H1 (cell line): ENCODE measurements at regions not wholly inside any gene's neighbourhood (a gene's known extent, or its start where the extent isn't known, plus 50 kb on each side); places are given as distances from the start of the nearest gene placed in this dataset.

Experiments used
- CTCF ChIA-PET: fragments of 300-600 bp; sonication (Branson Sonifier 250); formaldehyde crosslinking; loops from one replicate; lab custom pipeline; 2021; ENCODE audit not compliant: partially characterized antibody; lab: Charles Lee
- POLR2A ChIA-PET: fragments of 300-600 bp; sonication (Branson Sonifier 250); formaldehyde crosslinking; loops from one replicate; lab custom pipeline; 2021; ENCODE audit warnings: inconsistent platforms; ENCODE audit not compliant: partially characterized antibody; lab: Charles Lee
- DNase-seq, 2 experiments: peaks; one replicate each; pipeline versions ENCODE4 v3.0.0 to v3.0.0-alpha.2; 2010 to 2022; ENCODE audit warnings: low spot score in 2 of 2, low read depth in 1 of 2, mixed read lengths in 1 of 2
- FAIRE-seq: peaks from 2 replicates; lab custom pipeline; 2011; peaks lifted over from hg19 to GRCh38; lab: Jason Lieb, UNC
- H2AFZ ChIP-seq: 2 replicates; pipeline ENCODE4 v1.8.1; 2012; ENCODE audit warnings: low read length, inconsistent platforms
- H2AK5ac ChIP-seq: 2 replicates; pipeline ENCODE4 v1.6.1; 2013; ENCODE audit warnings: low read depth, low read length
- H2BK120ac ChIP-seq: replicated peaks from 2 replicates; pipeline ENCODE3; 2013; ENCODE audit warnings: low read depth, low read length, inconsistent platforms
- H2BK12ac ChIP-seq: 2 replicates; pipeline ENCODE4 v1.6.1; 2013; ENCODE audit warnings: low read depth, low read length
- H2BK15ac ChIP-seq: 2 replicates; pipeline ENCODE4 v1.6.1; 2013; ENCODE audit warnings: low read length
- H2BK20ac ChIP-seq: 2 replicates; pipeline ENCODE4 v1.6.1; 2013; ENCODE audit warnings: low read length
- H2BK5ac ChIP-seq: 2 replicates; pipeline ENCODE4 v1.6.1; 2013; ENCODE audit warnings: low read depth, low read length
- H3K14ac ChIP-seq: 2 replicates; pipeline ENCODE4 v1.6.1; 2013; ENCODE audit warnings: inconsistent platforms; ENCODE audit not compliant: insufficient read length
- H3K18ac ChIP-seq: 2 replicates; pipeline ENCODE4 v1.6.1; 2013; ENCODE audit warnings: low read length; ENCODE audit errors: extremely low read depth
- H3K23ac ChIP-seq: 2 replicates; pipeline ENCODE4 v1.6.1; 2013; ENCODE audit warnings: inconsistent platforms; ENCODE audit not compliant: insufficient read length
- H3K23me2 ChIP-seq: 2 replicates; pipeline ENCODE4 v1.6.1; 2013; ENCODE audit warnings: low read depth, low read length
- H3K27ac ChIP-seq: 2 replicates; pipeline ENCODE4 v1.6.1; 2011; ENCODE audit warnings: low read depth, low read length, inconsistent platforms
- H3K27me3 ChIP-seq, 4 experiments: replicated peaks in 1 of 4; 1 replicate in 1 of 4; 2 replicates in 3 of 4; pipeline versions ENCODE4 v1.6.1 to v1.8.1; 2011 to 2013; ENCODE audit warnings: low read length in 3 of 4, mild to moderate bottlenecking in 3 of 4, inconsistent platforms in 2 of 4, mixed read lengths in 2 of 4, moderate library complexity in 1 of 4; ENCODE audit not compliant: control insufficient read depth in 3 of 4, insufficient read depth in 3 of 4; ENCODE audit errors: extremely low read depth in 1 of 4
- H3K36me3 ChIP-seq, 4 experiments: 2 replicates each; pipeline versions ENCODE4 v1.6.1 to v1.8.1; 2011 to 2013; ENCODE audit warnings: mild to moderate bottlenecking in 4 of 4, low read length in 3 of 4, moderate library complexity in 2 of 4, control low read depth in 1 of 4, inconsistent platforms in 1 of 4; ENCODE audit not compliant: insufficient read depth in 4 of 4, control insufficient read depth in 2 of 4
- H3K4ac ChIP-seq: replicated peaks from 2 replicates; pipeline ENCODE3; 2013; ENCODE audit warnings: low read length, low read depth, mixed read lengths, inconsistent platforms; ENCODE audit not compliant: insufficient read length
- H3K4me1 ChIP-seq, 4 experiments: replicated peaks in 1 of 4; 1 replicate in 1 of 4; 2 replicates in 3 of 4; pipeline versions ENCODE4 v1.6.1 to v1.8.1; 2011 to 2013; ENCODE audit warnings: low read length in 3 of 4, inconsistent platforms in 2 of 4, mixed read lengths in 1 of 4; ENCODE audit not compliant: insufficient read depth in 4 of 4, control insufficient read depth in 3 of 4
- H3K4me2 ChIP-seq, 2 experiments: 2 replicates each; pipeline versions ENCODE4 v1.6.1 to v1.8.1; 2011 to 2013; ENCODE audit warnings: low read depth in 2 of 2, low read length in 2 of 2, control low read depth in 1 of 2, inconsistent platforms in 1 of 2, mild to moderate bottlenecking in 1 of 2; ENCODE audit not compliant: insufficient read depth in 1 of 2
- H3K4me3 ChIP-seq, 4 experiments: fragments of 200-600, 300-600 bp in 1 of 4; sonication (generic), shearing (Covaris generic), sonication (Bioruptor Twin) in 1 of 4; 2 replicates each; pipeline versions ENCODE4 v1.5.1 to v1.8.1; 2011 to 2016; ENCODE audit warnings: low read length in 4 of 4, low read depth in 3 of 4, control low read depth in 2 of 4, inconsistent platforms in 2 of 4, mild to moderate bottlenecking in 2 of 4, mixed read lengths in 1 of 4, moderate library complexity in 1 of 4; ENCODE audit not compliant: insufficient read depth in 2 of 4; ENCODE audit errors: extremely low read depth in 1 of 4
- H3K56ac ChIP-seq: replicated peaks from 2 replicates; pipeline ENCODE3; 2013; ENCODE audit warnings: low read depth, mild to moderate bottlenecking, mixed read lengths, low read length, inconsistent platforms; ENCODE audit not compliant: insufficient read length
- H3K79me1 ChIP-seq: 2 replicates; pipeline ENCODE4 v1.6.1; 2013; ENCODE audit warnings: low read depth, low read length, control low read depth
- H3K79me2 ChIP-seq, 2 experiments: 2 replicates each; pipeline versions ENCODE4 v1.6.1 to v1.8.1; 2012 to 2013; ENCODE audit warnings: low read length in 2 of 2, mild to moderate bottlenecking in 2 of 2, inconsistent platforms in 1 of 2; ENCODE audit not compliant: insufficient read depth in 2 of 2, control insufficient read depth in 1 of 2
- H3K9ac ChIP-seq, 4 experiments: replicated peaks in 1 of 4; 1 replicate in 1 of 4; 2 replicates in 3 of 4; pipeline versions ENCODE4 v1.6.1 to v1.8.1; 2011 to 2013; ENCODE audit warnings: low read depth in 3 of 4, low read length in 3 of 4, control low read depth in 2 of 4, mild to moderate bottlenecking in 2 of 4, moderate library complexity in 2 of 4, inconsistent platforms in 1 of 4; ENCODE audit errors: extremely low read depth in 1 of 4
- H3K9me3 ChIP-seq, 2 experiments: 2 replicates each; pipeline versions ENCODE4 v1.6.1 to v1.8.1; 2012 to 2013; ENCODE audit warnings: mild to moderate bottlenecking in 2 of 2, moderate library complexity in 2 of 2, control low read depth in 1 of 2, inconsistent platforms in 1 of 2, low read depth in 1 of 2, low read length in 1 of 2, mixed read lengths in 1 of 2; ENCODE audit not compliant: insufficient read depth in 2 of 2
- H4K20me1 ChIP-seq, 2 experiments: replicated peaks in 1 of 2; 2 replicates each; pipeline versions ENCODE3 to v1.8.1; 2011 to 2013; ENCODE audit warnings: inconsistent platforms in 2 of 2, low read length in 2 of 2, mild to moderate bottlenecking in 1 of 2; ENCODE audit not compliant: insufficient read depth in 2 of 2, control insufficient read depth in 1 of 2
- H4K5ac ChIP-seq: 2 replicates; pipeline ENCODE4 v1.6.1; 2013; ENCODE audit warnings: low read length, low read depth, mixed read lengths, inconsistent platforms; ENCODE audit not compliant: insufficient read length
- H4K8ac ChIP-seq: 2 replicates; pipeline ENCODE4 v1.8.0; 2013; ENCODE audit warnings: mild to moderate bottlenecking, moderate library complexity, low read length, inconsistent platforms; ENCODE audit not compliant: insufficient read depth; ENCODE audit errors: extremely low read depth
- H4K91ac ChIP-seq: replicated peaks from 2 replicates; pipeline ENCODE3; 2013; ENCODE audit warnings: low read length, mixed read lengths, inconsistent platforms; ENCODE audit not compliant: insufficient read length
- ATF3 ChIP-seq: IDR thresholded peaks from 2 replicates; pipeline ENCODE4 v1.6.1; 2011; ENCODE audit warnings: low read depth, mild to moderate bottlenecking, low read length; ENCODE audit not compliant: insufficient read depth
- CTBP2 ChIP-seq: IDR thresholded peaks from 2 replicates; pipeline ENCODE4 v1.7.0; 2011; ENCODE audit warnings: borderline replicate concordance, mild to moderate bottlenecking, moderate library complexity, mixed read lengths, low read length; ENCODE audit not compliant: insufficient read depth, insufficient read length
- MAFK ChIP-seq: IDR thresholded peaks from 2 replicates; pipeline ENCODE4 v1.6.1; 2012; ENCODE audit warnings: low read depth, mild to moderate bottlenecking, improper control_type of control experiment, low read length
- SIN3A ChIP-seq, 2 experiments: IDR thresholded peaks in 1 of 2; conservative IDR thresholded peaks in 1 of 2; 2 replicates each; pipeline ENCODE4 v1.6.1; 2011 to 2012; ENCODE audit warnings: low read length in 2 of 2, improper control_type of control experiment in 1 of 2, low read depth in 1 of 2, mild to moderate bottlenecking in 1 of 2
- YY1 ChIP-seq: IDR thresholded peaks from 2 replicates; pipeline ENCODE4 v1.6.1; 2011; ENCODE audit warnings: low read depth, mild to moderate bottlenecking, low read length
- WGBS, 2 experiments: shearing (Covaris generic) in 1 of 2; methylation state at CpG; one replicate each; pipeline versions ENCODE4 v1.1.6 to v1.1.7; 2013 to 2015; ENCODE audit warnings: low lambda C conversion rate in 2 of 2, mixed read lengths in 2 of 2, inconsistent platforms in 1 of 2, low coverage in 1 of 2, missing lambda C conversion rate in 1 of 2; ENCODE audit not compliant: insufficient replicate concordance in 2 of 2, insufficient coverage in 1 of 2, insufficient read length in 1 of 2; ENCODE audit errors: extremely low coverage in 1 of 2, missing lambda C conversion rate in 1 of 2; 5-methylcytosine and 5-hydroxymethylcytosine counted together

DNA sequence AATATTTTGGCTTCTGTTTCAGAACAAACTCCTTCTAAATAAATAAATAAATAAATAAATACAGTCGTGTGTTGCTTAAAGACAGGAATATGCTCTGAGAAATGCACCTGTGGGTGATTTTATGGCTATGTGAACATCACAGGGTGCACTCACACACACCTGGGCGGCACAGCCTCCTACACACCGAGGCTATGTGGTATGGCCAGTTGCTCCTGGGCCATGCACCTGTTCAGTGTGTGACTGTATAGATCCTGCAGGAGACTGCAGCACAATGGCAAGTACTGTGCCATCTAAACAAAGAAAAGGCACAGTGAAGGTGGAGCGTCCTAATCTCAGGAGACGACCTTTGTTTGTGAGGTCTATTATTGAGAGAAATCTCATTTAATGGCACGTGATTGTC lies 1281.1 kb downstream of the TBC1D22A start:
- CTCF ChIA-PET, result no interaction called here
- Histone ChIP-seq H3K18ac (no peak overlapping the region), H3K9ac (no peak overlapping the region), H2AK5ac (no peak overlapping the region), H3K4me2 (no peak overlapping the region), H2BK120ac (no peak overlapping the region), H3K23ac (no peak overlapping the region), H2BK20ac (no peak overlapping the region), H3K14ac (no peak overlapping the region), H3K79me2 (no peaks in the 10 kb centered on the region), H2BK5ac (no peak overlapping the region), H3K23me2 (peaks cover 2% of the 10 kb centered on the region; the same call in 1 of the 2 replicates), H3K4ac (no peak overlapping the region), H4K91ac (no peak overlapping the region), H4K5ac (no peak overlapping the region), H2AFZ (no peak overlapping the region), H2BK15ac (no peak overlapping the region), H3K27me3 (no peaks in the 10 kb centered on the region), H3K36me3 (no peaks in the 10 kb centered on the region), H3K9me3 (no peaks in the 10 kb centered on the region), H3K79me1 (no peaks in the 10 kb centered on the region), H3K27ac (no peak overlapping the region), H4K8ac (no peak overlapping the region), H3K4me3 (no peak overlapping the region), H2BK12ac (no peak overlapping the region), H3K56ac (no peak overlapping the region), H4K20me1 (peaks cover 0 to 4% of the 10 kb centered on the region in 2 experiments), H3K4me1 (peaks cover 0 to 3% (median 0%) of the 10 kb centered on the region in 4 experiments; a peak in 1 of 7 replicates)
- POLR2A ChIA-PET, result no interaction called here
- 94% methylated on average over 6 of the region's 6 CpGs; no CpG with 5 or more reads in 1 of the 2 experiments for WGBS, 2 experiments
- FAIRE-seq (no peak), DNase-seq (no peak)
- TF ChIP-seq MAFK, result no peak
- TF ChIP-seq YY1, result no peak
- TF ChIP-seq CTBP2, result no peak
- TF ChIP-seq SIN3A (conservative IDR thresholded peaks at IDR 0.05 in 1 of 2, IDR thresholded peaks at IDR 0.05 in 1 of 2; ENCODE audit: low read depth in 1 of 2, low read length in 2 of 2), result no peak
- no peak for TF ChIP-seq ATF3
